ENCODE measurements at regions not wholly inside any gene's neighbourhood (a gene's known extent, or its start where the extent isn't known, plus 50 kb on each side); places are given as distances from the start of the nearest gene placed in this dataset.

DNA sequence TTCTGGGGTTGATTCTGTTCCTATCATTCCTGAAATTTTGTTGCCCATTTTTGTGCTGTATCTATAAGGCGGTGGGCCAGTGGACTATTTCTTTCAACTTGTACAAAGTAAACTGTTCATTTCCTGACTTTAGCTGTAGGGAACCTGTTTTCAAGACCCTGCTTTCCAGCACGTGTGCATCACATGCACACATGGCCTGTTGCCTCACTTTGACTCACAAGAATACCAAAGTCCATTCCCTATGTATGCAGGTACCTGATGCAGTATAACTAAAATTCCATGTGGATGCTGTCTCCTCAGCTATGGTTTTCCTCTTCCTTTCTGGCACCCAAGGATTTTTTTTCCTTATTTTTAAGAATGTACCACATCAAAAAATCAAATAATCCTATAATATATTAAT is 284.1 kb upstream of the MANEA start:
- ATAC-seq (no peak), DNase-seq (ENCODE audit: low spot score) (no peak)
- intact Hi-C loops (cut with DNase I): no loop called here

DNA sequence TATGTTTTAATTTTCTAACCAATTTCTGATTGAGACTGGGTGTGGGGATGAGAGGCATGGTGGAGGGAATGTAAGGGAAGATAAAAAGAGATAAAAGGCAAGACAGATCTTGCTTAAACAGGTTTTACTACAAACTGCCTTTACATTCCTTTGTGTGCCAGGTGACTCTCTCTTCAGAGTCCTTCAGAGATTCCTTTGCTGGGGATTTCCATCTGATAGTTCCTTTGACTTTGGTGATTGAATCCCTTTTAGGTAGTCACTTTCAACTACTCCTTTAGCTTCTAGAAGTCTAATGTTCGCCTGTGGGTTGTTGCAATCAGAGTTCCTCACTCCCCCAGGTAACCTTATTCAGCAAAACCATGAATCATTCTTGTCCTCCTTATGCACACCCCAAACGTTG is 283.3 kb upstream of the MANEA start:
- intact Hi-C loops (cut with DNase I): no loop called here
- ATAC-seq (no peak), DNase-seq (ENCODE audit: low spot score) (no peak)

DNA sequence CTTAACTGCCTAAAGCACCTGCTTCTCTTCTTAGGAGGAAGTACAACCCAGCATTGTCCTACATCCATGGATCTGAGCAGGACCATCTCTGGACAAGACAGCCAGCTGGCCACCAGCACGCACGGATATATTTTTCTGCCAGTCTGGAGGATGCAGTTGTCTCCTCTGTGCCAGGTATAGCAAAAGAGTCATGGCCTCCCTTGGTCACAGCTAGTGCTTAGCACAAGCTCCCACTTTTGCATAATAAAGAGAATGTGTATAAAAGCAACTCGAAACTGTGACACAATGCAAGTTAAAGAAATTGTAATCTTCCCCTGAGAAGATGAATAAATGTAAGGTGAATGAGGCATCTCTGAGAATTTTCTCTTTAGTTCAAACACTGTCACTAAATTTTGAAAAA is 267.8 kb upstream of the MANEA start:
- no peak for DNase-seq (ENCODE audit: low spot score)
- intact Hi-C loops (cut with DNase I): no loop called here
- ATAC-seq: no peak

DNA sequence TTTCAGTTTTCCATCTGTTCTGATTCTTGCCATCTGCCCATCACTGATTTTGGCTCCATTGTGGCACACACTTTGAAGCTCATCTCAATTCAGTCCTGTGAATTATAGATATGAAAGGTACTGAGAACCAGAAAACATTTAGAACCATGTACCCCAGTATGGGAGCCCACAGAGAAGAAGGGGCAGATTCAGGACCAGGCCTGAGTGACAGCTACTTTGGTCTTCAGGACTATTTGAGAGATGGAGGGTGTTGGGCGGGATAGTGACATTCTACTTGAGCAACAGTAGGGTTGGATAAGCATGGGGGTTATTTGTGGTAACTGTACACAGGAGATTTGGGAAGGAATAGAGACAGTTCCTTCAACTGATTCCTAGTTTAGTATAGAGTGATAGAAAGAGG is 259.2 kb upstream of the MANEA start:
- DNase-seq (ENCODE audit: low spot score): no peak
- ATAC-seq: no peak
- intact Hi-C loops (cut with DNase I): no loop called here

DNA sequence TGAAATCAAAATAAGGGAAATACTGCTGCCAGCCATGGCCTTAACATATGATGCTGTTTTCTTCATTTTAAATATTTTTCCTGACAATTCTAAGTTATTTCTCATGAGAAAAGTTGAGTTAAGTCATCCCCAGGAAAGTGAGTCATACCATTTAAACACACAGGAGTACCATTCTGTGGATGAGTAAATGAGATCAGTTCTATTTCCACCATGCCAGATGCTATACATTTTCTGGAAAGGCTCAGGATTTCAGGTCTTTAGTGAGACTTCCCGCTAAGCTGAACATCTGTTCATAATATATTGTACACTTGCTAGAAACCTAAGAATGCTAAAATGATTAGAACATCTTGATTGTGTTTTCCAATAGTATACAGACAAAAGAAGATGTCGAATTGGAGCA is 256.2 kb upstream of the MANEA start:
- intact Hi-C loops (cut with DNase I): no loop called here
- ATAC-seq (no peak), DNase-seq (ENCODE audit: low spot score) (no peak)

DNA sequence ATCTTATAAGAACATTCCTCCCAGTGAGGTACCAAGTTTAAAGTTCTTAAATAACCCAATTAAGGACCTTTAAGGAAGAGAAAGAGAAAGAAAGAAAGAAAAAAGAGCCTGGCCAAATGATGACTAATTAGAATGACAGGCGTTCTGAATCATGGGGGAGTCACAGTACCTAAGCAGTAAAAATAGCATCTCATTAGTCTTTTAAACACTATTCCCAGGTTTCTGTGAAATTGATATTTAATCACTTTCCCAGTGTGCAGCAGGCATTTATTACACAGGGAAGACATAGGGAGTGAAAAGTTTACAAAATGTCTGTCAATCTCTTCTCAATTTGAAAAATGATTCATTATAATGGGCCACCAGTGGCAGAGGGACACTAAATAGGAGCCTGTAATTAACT is 251.4 kb upstream of the MANEA start:
- intact Hi-C loops (cut with DNase I): no loop called here
- ATAC-seq (no peak), DNase-seq (ENCODE audit: low spot score) (no peak)

DNA sequence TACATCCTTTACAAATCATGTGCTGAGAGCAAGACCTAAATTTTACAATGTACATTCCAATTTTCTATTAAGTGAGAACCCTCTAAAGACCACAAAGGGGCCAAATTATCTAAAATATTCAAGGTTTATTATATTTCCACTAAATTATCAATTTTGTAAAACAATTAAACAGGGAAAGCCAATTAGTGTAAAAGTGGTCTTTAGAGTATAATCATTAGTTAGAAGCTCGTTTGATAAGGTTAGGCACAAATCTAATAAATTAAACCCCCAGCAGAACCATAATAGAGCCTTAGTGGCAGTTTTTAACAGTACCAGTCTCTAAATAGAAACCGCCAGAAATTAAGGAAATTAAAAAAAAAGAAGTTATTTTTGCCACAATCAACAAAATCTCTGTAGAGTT is 249.1 kb upstream of the MANEA start:
- intact Hi-C loops (cut with DNase I): no loop called here
- ATAC-seq: no peak

DNA sequence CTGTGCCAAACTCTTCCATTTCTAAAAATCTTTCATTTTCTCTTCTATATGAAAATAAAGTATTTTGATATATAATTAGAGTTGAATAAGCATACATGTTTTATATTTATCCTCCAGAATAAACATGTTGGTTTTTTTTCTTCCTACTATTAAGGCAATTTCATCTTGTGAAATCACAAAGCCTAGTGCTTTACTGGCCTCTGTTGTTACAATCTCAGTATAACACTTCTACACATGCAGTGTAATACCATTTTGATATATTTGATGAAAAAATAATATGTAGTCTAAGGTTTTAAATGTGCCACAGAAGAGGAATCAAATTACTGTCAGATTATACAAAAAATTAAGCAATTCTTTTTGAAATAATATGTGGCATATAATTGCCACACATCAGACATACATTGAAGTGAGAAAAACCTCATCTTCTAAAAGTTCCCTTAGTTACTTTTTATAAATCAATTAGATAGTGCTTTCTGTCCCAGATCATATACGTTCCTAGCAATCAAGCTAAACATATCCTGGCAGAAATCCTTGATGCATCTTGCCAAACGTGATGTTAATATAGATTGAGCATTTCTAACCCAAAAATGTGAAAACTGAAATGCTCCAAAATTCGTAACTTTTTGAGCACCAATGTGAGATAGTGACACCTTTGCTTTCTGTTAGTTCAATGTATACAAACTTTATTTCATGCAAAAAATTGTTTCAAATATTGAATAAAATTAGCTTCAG is 225.1 kb upstream of the MANEA start:
- intact Hi-C loops (cut with DNase I): no loop called here
- DNase-seq (ENCODE audit: low spot score): no peak
- no peak for ATAC-seq

More for the DNA sequence above, 249.1 kb upstream of the MANEA start:
- DNase-seq (ENCODE audit: low spot score): no peak

DNA sequence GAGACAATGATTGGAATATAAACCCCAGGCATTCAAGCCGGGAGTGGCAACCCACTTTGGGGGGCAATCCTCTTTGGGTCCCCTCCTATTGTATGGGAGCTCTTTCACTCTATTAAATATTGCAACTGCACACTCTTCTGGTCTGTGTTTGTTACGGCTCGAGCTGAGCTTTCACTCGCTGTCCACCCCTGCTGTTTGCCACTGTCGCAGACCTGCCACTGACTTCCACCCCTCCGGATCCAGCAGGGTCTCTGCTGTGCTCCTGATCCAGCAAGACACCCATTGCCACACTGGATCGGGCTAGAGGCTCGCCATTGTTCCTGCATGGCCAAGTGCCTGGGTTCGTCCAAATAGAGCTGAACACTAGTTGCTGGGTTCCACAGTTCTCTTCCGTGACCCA is 222.8 kb upstream of the MANEA start:
- intact Hi-C loops (cut with DNase I): no loop called here
- DNase-seq (ENCODE audit: low spot score) (no peak), ATAC-seq (no peak)

DNA sequence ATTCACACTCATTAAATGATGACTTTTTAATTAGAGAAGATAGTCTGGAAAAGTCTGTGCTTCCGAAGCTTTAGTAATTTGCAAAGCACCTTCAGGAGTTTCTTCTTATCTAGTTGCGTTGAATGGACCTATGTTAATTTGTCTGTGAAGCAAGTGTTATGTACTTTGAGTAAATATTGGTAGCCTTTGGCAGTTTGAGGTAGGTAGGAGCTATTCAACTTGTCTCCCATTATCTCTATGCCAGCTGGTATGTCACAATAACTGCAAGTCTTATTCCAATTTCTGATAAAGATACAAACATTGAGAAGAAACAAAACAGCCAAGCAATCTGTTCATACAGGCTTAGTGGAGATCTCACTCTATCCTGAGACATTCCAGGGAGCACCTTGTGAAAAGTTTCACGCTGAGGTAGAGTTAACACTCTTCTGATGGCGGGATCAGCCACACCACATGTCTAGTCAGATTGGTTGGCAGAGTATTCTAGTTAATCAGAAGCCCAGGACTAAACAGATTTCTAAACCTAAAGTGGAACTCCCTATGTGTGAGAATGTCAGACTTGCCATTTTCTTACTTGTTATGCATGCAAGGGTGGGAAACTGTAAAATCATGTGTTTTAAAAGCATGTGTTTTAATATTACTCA is 219.8 kb upstream of the MANEA start:
- no peak for DNase-seq (ENCODE audit: low spot score)
- intact Hi-C loops (cut with DNase I): no loop called here

DNA sequence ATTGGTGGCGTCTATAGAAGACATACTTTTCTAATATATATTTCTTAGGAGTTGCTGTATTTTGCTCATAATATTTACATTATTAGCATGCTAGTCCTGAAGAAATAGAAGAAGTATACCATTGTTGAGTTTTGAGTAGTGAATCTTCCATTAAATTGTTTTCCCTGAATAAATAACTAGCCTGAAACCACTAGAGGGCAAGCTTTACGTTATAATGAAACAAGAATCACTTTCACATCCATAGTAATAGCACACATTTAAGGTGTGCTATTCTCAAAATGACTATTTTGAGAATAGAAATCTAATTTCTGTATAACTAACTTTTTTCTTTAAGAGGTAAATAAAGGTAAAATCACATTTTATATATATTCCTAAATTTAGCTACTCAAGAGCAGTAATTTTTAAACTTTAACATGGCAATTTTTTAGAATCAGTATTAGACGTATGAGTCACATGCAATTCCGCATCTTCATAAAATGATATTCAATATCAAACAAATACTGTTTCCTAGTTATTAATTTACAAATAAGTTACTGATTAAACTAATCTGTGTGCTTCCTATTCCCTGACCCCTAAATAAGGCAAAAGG is 213.2 kb upstream of the MANEA start:
- intact Hi-C loops (cut with DNase I): no loop called here
- DNase-seq (ENCODE audit: low spot score): no peak
- no peak for ATAC-seq

More for the DNA sequence above, 219.8 kb upstream of the MANEA start:
- ATAC-seq: no peak

DNA sequence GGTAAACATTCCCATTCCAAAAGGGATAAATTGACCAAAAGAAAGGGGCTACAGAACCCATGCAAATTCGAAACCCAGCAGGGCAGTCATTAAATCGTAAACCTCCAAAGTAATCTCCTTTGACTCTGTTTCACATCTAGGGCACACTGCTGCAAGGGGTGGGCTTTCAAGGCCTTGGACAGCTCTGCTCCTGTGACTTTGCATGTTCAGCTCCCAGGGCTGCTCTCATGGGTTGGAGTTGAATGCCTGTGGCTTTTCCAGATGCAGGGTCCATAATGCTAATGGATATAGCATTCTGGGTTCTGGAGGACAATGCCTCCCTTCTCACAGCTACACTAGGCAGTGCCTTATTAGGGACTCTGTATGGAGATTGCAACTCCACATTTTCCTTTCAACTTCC is 211.9 kb upstream of the MANEA start:
- no peak for ATAC-seq
- intact Hi-C loops (cut with DNase I): no loop called here
- DNase-seq (ENCODE audit: low spot score): no peak

DNA sequence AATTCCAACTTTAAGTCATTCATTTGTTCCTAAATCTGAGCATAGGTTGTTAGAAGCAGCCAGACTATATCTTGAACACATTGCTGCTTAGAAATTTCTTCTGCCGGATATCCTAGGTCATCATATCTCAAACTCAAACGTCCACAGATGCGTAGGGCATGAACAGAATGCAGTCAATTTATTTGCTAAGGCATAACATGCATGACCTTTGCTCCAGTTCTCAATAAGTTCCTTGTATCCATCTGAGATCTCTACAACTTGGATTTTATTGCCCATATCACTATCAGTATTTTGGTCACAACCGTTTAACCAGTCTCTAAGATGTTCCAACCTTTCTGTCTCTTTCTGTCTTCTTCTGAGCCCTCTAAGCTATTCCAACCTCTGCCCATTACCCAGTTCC is 210.9 kb upstream of the MANEA start:
- no peak for DNase-seq (ENCODE audit: low spot score)

DNA sequence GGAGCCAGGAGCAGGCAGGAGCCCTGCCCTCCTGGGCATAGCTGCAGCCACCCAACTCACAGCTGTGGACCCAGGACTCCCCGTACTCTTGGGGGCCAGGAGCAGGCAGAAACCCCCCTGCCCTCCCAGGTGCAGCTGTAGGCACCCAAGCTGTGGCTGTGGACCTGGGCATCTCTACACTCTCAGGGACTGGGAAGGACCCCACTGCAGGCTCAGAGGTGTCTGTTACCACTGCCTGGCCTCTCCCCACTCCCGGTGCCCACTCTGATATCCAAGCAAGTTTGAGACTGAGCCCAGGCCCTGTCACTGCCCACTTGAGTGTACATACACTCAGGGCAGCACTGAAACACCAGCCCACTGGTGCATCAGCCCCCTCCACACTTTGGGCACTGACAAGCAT is 193.5 kb upstream of the MANEA start:
- intact Hi-C loops (cut with DNase I): no loop called here
- DNase-seq (ENCODE audit: low spot score) (no peak), ATAC-seq (no peak)

More for the DNA sequence above, 210.9 kb upstream of the MANEA start:
- ATAC-seq: no peak
- intact Hi-C loops (cut with DNase I): no loop called here

DNA sequence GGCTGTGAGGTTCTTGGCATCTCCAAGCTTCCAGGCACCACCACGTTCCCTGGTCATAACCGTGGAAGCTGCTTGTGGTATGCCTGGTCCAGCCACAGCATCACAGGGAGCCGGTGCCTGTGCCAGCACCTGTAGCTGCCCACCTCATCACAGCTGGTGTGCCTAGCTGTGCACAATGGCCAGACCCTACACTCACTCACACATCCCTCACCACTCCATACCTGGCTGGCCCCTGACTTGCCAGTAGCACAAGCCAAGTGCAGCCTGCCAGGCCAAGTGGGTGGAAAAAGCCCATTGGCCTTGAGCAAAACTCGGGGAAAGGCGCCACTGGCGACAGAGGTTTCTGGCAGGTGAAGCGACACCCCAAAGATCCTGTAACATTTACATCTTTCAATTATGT is 192.3 kb upstream of the MANEA start:
- intact Hi-C loops (cut with DNase I): no loop called here
- ATAC-seq: no peak
- DNase-seq (ENCODE audit: low spot score): no peak

DNA sequence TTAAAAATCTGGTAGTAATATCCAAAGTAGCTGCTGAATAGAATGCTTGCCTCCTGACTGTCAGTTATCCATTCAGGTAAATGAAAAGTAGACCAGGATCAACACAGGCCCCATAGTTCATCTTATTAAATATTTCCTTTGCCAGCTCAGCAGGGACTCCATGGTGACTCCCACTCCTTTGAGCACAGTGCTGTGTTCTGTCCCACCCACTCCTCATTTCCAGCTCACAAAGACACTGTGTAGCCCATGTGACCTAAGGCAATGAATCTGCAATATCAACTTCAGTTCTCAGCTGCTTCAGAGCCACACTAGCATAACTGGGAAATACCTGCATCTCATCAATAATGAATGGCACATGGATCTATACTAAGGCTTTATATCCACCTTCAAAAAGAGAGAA is 189.5 kb upstream of the MANEA start:
- DNase-seq (ENCODE audit: low spot score) (no peak), ATAC-seq (no peak)
- intact Hi-C loops (cut with DNase I): no loop called here

DNA sequence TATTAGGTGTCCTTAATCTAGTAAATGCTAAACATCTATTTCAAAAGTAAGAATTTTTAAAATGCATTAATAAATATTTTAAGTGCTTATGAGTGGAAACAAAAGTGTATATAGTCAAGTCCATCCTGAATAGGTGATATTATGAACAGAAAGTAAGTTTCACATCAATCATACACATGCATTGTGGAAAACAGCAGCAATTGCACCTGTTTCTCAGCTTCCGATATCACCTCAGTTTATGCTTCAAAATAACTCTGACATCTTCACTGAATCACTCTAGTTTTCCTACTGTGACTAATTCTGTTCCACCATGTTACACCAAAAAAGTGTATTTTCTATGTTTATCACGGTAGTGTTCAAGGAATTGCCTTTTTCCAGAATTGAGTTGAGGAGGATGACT is 172.6 kb upstream of the MANEA start:
- DNase-seq (ENCODE audit: low spot score) (no peak), ATAC-seq (no peak)
- intact Hi-C loops (cut with DNase I): no loop called here

DNA sequence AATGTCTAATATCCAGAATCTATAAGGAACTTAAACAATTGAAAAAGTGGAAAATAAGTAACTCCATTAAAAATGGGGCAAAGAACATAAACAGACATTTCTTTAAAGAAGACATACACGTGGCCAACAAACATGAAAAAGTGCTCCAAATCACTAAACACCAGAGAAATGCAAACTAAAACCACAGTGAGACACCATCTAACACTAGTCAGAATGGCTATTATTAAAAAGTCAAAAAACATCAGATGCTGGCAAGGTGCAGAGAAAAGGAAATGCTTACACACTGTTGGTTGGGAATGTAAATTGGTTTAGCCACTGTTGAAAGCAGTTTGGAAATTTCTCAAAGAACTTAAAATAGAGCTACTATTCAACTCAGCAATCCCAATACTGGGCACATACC is 169.2 kb upstream of the MANEA start:
- intact Hi-C loops (cut with DNase I): no loop called here
- no peak for DNase-seq (ENCODE audit: low spot score)
- no peak for ATAC-seq

DNA sequence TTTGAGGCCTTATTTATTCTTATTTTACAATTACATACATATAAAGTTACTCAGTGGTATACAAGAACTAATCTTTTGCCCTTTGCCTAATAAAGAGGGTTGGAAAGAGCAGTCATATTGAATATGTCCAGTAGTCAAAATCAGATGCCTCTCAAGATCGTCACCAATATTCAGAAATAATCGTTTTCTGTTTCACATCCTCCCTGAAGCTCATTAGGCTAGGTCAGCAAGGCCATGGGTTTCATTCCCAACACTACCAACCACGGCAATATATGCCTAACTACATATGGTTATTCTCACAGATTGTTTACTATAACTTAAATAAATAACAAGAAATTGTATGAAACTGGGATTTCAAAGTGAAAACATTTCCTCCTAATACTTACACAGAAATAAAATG is 167.2 kb upstream of the MANEA start:
- DNase-seq (ENCODE audit: low spot score) (no peak), ATAC-seq (no peak)
- intact Hi-C loops (cut with DNase I): no loop called here

DNA sequence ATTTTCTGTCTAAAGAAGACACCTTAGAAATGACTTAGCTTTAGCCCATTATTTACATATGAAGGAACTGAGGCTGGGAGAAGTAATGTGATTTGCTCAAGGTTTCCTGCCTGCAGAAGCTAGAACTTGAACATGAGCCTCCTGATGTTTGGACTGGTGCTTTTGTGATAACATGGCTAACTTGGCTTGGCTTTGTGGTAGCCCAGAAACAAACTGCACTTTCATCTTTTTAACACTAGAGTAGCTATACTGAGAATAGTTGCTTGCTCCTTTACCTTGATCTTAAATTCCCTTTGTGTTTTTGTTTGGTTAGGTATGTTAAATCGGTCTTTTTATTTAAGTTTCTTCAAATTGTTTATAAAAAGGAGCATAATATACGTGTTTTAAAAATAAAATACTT is 163.5 kb upstream of the MANEA start:
- intact Hi-C loops (cut with DNase I): no loop called here
- no peak for DNase-seq (ENCODE audit: low spot score)
- no peak for ATAC-seq

DNA sequence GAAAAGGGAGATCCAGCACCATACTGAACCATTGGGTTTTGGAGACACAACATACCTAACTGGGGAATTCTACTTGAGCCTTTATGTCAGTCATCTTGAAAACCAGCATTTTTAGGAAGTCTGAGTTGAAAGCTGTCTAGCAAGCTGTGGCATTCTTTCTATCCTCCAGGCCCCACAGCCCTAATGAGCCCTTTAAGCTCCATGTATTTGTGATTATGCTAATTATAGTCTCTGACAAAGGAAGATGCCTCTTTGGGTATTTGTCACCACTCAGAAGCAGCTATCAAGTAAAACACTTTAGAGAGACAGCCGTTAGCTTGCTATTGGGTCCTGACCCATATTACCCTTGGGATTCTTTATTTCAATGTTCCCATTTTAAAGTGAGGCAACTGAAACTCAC is 159.5 kb upstream of the MANEA start:
- intact Hi-C loops (cut with DNase I): no loop called here
- no peak for ATAC-seq
- DNase-seq (ENCODE audit: low spot score): no peak

Measured in sciatic nerve (tissue), 2 donors.